Omental fat pad (tissue), 3 donors: ENCODE measurements at regions not wholly inside any gene's neighbourhood (a gene's known extent, or its start where the extent isn't known, plus 50 kb on each side); places are given as distances from the start of the nearest gene placed in this dataset.
"Not testable (repeated sequence)": the region's sequence is repeated elsewhere in the genome, so short reads cannot be mapped to it uniquely, and the experiment has no call there.

Source experiments
- ATAC-seq: fragments of 150-250 bp; one replicate; pipeline ENCODE4 v1.9.1; 2016; ENCODE audit warnings: mild to moderate bottlenecking, moderate library complexity; ENCODE audit not compliant: low FRiP score
- DNase-seq: peaks from one replicate; pipeline ENCODE4 v3.0.0-alpha.2; 2019; ENCODE audit warnings: low spot score
- CTCF ChIP-seq, 3 donors: fragments of 450-650 bp; IDR thresholded peaks; one replicate each; pipeline ENCODE4 v1.5.1; 2016 to 2017; ENCODE audit warnings: antibody characterized with exemption in 3 of 3, mild to moderate bottlenecking in 3 of 3, moderate library complexity in 2 of 3

- no peak for TF ChIP-seq CTCF (IDR thresholded peaks at IDR 0.05)
- ATAC-seq (no peak), DNase-seq (no peak)
Measured at GRCh38 chr18:67778016-67778415, 261.5 kb upstream of the DSEL start.

DNA sequence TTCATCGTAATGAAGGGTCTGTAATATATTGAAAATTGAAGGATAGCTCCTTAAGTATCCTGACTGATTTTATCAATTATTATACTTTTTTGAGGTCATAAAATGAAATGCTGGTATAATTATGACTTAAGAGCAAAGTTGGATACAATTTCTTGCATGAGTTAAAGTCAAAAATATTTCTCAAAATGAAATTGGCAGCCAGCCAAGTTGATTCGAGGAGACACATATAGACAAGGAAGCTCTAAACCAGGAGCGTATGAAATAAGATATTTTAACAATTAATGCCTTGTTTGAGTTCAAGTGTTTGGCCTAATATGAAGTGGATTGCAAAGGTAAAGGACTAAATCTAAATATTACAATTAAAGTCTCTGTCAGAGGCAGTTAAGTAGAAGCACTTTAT lies 260.4 kb upstream of the DSEL start:
- TF ChIP-seq CTCF (IDR thresholded peaks at IDR 0.05) = no peak
- ATAC-seq (no peak), DNase-seq (no peak)

- ATAC-seq (no peak), DNase-seq (no peak)
Measured at GRCh38 chr18:67771271-67771670, 254.8 kb upstream of the DSEL start.

GRCh38 chr18:67770520-67770919 lies 254.0 kb upstream of the DSEL start:
- DNase-seq (no peak), ATAC-seq (no peak)
- TF ChIP-seq CTCF (IDR thresholded peaks at IDR 0.05) = no peak

More at GRCh38 chr18:67771271-67771670, 254.8 kb upstream of the DSEL start:
- no peak for TF ChIP-seq CTCF (IDR thresholded peaks at IDR 0.05)

DNA sequence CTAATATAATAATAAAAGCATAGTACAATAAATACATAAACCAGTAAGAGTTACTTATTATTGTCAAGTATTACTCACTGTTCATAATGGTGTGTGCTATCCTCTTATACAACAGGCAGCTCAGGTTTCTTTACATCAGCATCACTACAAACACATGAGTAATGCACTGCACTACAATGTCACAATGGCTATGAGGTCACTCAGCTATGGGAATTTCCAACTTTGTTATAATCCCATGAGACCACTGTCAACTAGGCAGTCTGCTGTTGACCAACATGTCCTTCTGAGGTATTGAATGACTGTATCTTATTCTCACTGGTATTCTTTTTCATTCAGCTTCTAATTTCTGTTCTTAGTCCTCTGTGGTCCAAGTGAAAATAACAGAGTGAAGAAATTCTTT lies 250.4 kb upstream of the DSEL start:
- DNase-seq = no peak
- TF ChIP-seq CTCF (IDR thresholded peaks at IDR 0.05) = no peak
- ATAC-seq = no peak

DNA sequence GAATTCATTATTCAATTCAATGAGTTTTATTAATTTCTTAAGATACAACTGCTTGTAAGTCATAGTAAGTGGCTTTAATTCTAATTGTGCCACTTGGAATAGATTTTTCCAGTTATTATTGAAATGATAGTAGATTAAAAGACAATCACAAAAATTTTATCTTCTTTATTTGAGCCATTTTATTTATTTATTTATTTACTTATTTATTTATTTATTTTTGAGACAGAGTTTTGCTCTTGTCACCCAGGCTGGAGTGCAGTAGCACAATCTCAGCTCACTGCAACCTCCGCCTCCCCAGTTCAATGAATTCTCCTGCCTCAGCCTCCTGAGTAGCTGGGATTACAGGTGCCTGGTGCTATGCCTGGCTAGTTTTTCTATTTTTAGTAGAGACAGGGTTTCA lies 235.7 kb upstream of the DSEL start:
- not testable (repeated sequence) for ATAC-seq, DNase-seq

DNA sequence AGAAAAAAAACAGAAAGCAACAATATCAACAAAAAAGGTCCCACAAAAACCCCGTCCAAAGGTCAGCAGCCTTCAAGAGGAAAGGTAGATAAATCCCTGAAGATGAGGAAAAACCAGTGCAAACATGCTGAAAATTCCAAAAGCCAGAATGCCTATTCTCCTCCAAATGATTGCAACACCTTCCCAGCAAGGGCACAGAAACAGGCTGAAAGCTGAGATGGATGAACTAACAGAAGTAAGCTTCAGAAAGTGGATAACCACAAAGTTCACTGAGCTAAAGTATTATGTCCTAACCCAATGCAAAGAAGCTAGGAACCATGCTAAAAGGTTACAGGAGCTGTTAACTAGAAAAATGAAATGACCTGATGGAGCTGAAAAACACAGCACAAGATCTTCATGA lies 226.4 kb upstream of the DSEL start:
- TF ChIP-seq CTCF (IDR thresholded peaks at IDR 0.05) = no peak
- ATAC-seq (no peak), DNase-seq (no peak)

- DNase-seq (no peak), ATAC-seq (no peak)
- no peak for TF ChIP-seq CTCF (IDR thresholded peaks at IDR 0.05)
Measured at GRCh38 chr18:67742525-67742924, 226.0 kb upstream of the DSEL start.
